Stomach (tissue), 4 donors: ENCODE measurements at regions not wholly inside any gene's neighbourhood (a gene's known extent, or its start where the extent isn't known, plus 50 kb on each side); places are given as distances from the start of the nearest gene placed in this dataset.

Source experiments
- POLR2A ChIP-seq, 4 donors: fragments of 450-650 bp; IDR thresholded peaks; one replicate each; pipeline ENCODE4 v1.6.1; 2016; ENCODE audit warnings: antibody characterized with exemption in 4 of 4, control low read depth in 2 of 4, mild to moderate bottlenecking in 1 of 4, moderate library complexity in 1 of 4
- POLR2AphosphoS5 ChIP-seq, 3 donors: sonication (generic); formaldehyde crosslinking; IDR thresholded peaks; one replicate each; pipeline ENCODE4 v1.6.1; 2016; ENCODE audit warnings: antibody characterized with exemption in 3 of 3
- TF ChIP-seq, protein P1 (sequence below), 7 experiments: fragments of 450-650 bp in 4 of 7; fragments of 200-600 bp in 3 of 7; sonication (generic) in 3 of 7; IDR thresholded peaks; one replicate each; pipeline ENCODE4 v1.5.1; 2016 to 2019; ENCODE audit warnings: antibody characterized with exemption in 7 of 7, control low read depth in 2 of 7, mild to moderate bottlenecking in 1 of 7

GRCh38 chr12:131507881-131508280, 203.0 kb upstream of the SFSWAP start:
- TF ChIP-seq POLR2AphosphoS5 (IDR thresholded peaks at IDR 0.05) (no peak), POLR2A (IDR thresholded peaks at IDR 0.05) (no peak)
- TF ChIP-seq, protein P1, sequence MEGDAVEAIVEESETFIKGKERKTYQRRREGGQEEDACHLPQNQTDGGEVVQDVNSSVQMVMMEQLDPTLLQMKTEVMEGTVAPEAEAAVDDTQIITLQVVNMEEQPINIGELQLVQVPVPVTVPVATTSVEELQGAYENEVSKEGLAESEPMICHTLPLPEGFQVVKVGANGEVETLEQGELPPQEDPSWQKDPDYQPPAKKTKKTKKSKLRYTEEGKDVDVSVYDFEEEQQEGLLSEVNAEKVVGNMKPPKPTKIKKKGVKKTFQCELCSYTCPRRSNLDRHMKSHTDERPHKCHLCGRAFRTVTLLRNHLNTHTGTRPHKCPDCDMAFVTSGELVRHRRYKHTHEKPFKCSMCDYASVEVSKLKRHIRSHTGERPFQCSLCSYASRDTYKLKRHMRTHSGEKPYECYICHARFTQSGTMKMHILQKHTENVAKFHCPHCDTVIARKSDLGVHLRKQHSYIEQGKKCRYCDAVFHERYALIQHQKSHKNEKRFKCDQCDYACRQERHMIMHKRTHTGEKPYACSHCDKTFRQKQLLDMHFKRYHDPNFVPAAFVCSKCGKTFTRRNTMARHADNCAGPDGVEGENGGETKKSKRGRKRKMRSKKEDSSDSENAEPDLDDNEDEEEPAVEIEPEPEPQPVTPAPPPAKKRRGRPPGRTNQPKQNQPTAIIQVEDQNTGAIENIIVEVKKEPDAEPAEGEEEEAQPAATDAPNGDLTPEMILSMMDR (IDR thresholded peaks at IDR 0.05), result no peak
